Fibroblast of skin of right quadriceps (primary cell): ENCODE measurements at regions not wholly inside any gene's neighbourhood (a gene's known extent, or its start where the extent isn't known, plus 50 kb on each side); places are given as distances from the start of the nearest gene placed in this dataset.
A peak's percentile ranks its signal among the peaks of the same experiment; 100 is the strongest.

Experiments
- DNase-seq: peaks from one replicate; pipeline ENCODE4 v3.0.0-alpha.2; 2013

DNA sequence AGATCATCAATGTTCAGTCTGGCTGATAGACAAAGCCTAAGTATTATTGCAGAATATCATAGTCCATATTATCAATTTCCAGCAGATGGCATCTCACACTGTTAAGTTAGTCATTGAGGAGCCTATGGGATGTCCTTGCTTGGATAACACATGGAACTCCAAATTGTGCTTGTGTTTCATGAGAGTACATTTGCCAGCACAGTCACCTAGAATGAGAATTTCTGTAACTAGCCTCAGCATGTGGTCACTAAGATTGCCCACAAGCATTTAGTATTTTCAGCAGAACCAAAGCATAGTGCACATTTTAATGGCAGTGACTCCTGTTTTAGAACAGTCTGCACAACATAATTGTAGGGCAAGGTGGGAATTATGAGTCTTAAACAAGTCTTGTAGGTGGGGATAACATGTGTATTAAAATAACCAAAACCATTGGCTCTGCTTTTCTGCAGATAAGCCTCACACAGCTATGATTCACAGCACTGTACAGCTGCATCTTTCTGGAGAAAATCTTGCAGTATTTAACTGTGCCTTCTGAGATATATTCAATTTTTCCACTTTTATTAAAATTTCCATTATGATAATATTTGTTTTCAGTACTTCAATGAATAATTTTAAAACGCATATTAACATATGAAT is 882.8 kb upstream of the SOX9 start:
- peak; percentile 58 for DNase-seq

DNA sequence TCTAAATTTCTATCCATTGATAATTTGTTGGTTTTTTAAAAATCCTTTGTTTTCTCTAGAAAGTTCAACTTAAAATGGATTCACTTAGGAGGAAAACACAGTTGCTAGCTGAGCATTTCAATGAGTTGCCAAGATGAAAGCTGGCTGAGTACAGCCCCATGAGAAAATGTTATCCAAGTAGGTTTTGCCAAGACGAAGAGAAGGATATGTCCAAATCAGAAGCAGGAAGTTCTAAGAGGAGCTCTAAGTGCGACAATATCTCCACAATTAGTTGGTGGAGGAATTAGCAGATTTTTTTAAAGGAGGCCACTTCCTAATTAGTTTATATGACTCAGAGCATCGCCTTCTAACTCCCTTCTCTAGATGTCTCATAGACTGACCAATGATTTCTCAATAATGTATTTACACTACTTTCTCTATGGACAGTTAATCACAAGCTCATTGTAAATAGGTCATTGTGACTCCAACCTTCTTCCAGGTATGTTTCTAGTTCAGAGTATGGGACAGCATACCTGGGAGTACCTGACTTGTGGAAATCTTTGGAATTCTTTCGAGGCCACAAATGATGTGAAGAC is 873.3 kb upstream of the SOX9 start:
- no peak for DNase-seq

DNA sequence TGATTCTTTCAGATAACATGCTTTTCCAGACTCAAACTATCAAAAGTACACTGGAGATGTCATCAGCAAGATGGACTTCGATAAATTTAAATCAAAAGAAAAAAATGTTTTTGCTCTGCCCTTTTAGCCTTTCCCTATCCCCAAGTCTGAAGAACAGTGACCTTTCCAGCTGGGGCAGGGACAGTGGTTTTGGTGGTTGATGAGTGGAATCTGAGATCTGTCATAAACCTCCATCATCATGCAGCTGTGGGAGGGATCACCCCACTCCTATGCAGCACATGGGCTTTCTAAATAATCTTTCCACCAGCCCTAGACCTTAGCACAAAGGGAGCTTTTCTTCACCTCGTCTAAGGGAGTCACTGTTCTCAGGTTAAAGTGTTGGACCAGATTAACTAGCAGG is 869.5 kb upstream of the SOX9 start:
- DNase-seq, result peak; percentile 35

DNA sequence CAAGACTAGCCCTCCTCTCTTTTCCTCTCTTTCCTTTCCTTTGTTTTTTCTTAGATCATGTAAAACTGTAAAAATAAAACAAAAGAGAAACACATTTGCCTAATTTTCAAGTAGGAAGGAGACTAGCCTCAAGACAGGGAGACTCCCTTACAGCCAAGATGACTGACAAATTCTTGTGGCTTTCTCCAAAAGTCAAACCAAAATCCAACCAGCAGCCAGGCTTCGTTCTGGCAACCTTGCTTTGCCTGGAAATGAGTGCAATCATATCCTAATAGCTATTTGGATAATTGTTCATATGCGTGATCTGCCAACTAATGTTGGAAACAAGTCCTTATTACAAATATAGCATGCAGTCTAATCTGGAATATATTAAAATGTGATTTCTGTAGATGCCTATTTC is 868.9 kb upstream of the SOX9 start:
- peak; percentile 69 for DNase-seq

GRCh38 chr17:71252436-71252835 is 868.4 kb upstream of the SOX9 start:
- peak; percentile 11 for DNase-seq

GRCh38 chr17:71257096-71257495 is 863.7 kb upstream of the SOX9 start:
- no peak for DNase-seq

GRCh38 chr17:71260366-71260940 is 860.4 kb upstream of the SOX9 start:
- peak; percentile 42 for DNase-seq

GRCh38 chr17:71262586-71262985 is 858.2 kb upstream of the SOX9 start:
- no peak for DNase-seq

- no peak for DNase-seq
These were observed 853.2 kb upstream of the SOX9 start for GRCh38 chr17:71267668-71268067.

DNA sequence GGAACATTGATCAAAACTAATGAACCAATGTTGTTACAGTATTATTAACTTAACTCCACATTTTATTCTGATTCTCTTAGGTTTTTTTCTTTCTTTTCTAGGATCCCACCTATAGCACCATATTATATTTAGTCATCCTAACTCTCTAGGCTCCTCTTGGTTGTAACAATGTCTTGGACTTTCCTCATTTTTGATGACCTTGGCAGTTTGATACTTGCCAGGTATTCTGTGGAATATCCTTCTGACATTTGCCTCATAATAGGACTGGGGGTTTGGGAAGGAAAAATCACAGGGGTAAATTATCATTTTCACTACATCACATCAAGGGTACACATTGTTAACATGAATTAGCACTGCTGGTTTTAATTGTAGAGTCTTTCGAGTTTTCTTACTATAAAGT is 851.6 kb upstream of the SOX9 start:
- DNase-seq, result no peak

DNA sequence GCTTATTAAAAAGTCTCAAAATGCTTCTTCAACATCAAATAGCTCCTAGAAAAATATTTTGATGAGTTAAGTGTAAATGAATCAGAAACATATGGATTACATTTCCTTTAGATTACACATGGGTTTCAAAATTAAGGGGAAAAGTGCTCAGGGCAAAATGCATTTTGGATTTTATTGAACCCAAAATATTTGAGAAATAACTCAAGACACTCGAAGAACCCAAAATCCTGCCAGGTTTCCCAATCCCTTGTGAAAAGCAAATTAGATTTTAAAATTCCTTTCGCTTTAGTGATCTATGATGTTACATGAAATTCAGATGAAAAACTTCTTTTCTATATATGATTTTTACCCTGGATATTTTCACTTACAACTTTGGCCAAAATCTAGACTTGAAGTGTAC is 847.4 kb upstream of the SOX9 start:
- DNase-seq, result peak; percentile 40

DNA sequence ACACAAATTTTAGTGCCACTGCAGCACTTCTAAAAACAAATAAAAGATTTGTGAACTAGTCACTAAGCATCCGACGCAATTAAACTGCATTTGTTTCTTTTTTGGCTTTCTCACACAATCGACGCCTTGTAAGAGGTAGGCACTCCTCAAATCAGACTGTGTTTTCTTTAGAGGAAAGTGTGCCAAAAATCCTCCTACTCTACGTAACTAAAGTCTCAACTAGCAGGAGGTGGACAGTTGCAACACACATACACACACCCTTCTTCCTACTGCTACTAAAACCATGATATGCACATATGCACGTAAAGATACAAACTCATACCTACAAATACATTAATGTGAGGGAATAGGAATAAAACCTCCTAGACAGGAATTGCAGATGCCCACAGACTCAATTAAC is 844.7 kb upstream of the SOX9 start:
- DNase-seq, result no peak

- no peak for DNase-seq
These were observed 837.3 kb upstream of the SOX9 start for GRCh38 chr17:71283486-71283885.

GRCh38 chr17:71284032-71284755 is 836.6 kb upstream of the SOX9 start:
- DNase-seq, result no peak

DNA sequence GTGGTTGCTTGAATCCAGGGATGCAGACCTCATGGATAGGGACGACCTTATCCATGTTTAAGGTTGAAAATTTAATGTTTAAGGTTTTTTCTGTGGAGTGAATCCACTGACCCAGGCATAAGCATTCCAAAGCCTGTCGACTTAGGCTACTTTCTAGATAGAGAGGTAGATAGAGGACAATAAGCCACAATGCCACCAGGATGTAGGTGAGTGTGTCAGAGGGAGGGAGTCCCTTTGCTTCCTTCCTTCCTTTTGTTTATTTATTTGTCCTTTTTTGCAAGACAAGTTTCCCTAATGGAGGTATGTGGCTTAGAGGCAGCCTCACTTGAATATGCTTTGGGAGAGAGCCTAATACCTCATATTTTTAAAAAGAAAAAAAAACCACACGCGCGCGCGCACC is 834.2 kb upstream of the SOX9 start:
- DNase-seq, result no peak

GRCh38 chr17:71287071-71287823 is 833.6 kb upstream of the SOX9 start:
- DNase-seq, result peak; percentile 2

GRCh38 chr17:71292006-71292405 is 828.8 kb upstream of the SOX9 start:
- no peak for DNase-seq

DNA sequence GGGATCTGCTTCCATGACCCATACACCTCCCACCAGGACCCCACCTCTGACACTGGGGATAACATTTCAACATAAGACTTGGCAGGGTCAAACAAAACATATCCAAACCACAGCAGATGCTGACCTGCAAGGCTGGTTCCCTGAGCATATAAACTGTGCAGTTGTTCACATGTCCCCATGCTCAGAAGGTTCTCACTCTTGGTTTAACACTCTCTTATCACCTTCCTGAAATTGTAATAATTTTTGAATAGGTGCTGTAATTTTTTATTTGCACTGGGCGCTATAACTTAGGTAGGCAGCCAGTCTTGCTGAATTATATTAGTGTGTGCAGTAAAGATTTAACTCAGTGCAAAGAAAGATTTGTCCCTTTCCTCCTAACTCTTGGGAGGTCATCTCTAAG is 824.8 kb upstream of the SOX9 start:
- DNase-seq, result no peak

GRCh38 chr17:71301063-71301462 is 819.8 kb upstream of the SOX9 start:
- DNase-seq, result no peak

DNA sequence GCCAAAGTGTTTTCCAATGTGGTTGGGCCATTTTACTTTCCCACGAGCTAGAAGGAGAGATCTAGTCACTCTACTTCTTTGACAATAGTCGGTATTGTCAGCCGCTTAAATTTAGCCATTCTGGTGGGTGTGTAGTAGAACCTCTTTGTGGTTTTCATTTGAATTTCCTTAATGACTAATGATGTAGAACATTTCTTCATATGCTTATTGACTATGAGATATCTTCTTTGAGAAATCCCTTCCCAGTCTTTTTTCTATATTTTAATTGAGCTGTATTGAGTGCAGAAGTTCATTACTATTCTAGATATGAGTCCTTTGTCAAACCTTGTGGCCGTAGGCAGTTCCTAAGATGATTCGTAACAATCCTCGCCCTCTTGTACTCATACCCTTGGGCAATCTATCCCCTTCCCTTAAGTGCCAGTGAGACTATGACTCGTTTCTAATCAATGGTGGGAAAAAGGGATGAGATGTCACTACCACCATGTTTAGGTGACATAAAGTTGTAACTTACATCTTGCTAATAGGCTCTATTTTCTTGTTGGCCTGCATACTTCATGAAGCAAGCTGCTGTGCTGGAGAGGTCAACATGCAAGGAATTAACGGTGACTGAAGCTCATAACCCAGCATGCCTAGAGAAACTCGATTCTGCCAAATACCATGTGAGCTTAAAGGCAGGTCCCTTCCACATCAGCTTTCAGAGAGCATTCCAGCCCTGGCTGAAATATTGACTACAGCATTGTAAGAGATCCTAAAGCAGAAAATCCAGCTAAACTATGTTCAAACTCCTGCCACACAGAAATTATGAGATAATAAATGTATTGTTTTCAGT is 817.9 kb upstream of the SOX9 start:
- DNase-seq, result no peak

GRCh38 chr17:71304498-71305158 is 816.2 kb upstream of the SOX9 start:
- DNase-seq, result peak; percentile 29

- no peak for DNase-seq
These were observed 807.0 kb upstream of the SOX9 start for GRCh38 chr17:71313866-71314265.
